NCI-H187 (cell line): ENCODE measurements at regions not wholly inside any gene's neighbourhood (a gene's known extent, or its start where the extent isn't known, plus 50 kb on each side); places are given as distances from the start of the nearest gene placed in this dataset.

ENCODE experiments used
- DNase-seq, 2 experiments: peaks; one replicate each; lab custom pipeline; 2025; lab: John Stamatoyannopoulos, UW

- DNase-seq, result no peak
These were observed 467.0 kb upstream of the PKDCC start for GRCh38 chr2:41580806-41581205.

GRCh38 chr2:41595240-41595639 lies 452.6 kb upstream of the PKDCC start:
- DNase-seq, result no peak

GRCh38 chr2:41597680-41598079 lies 450.1 kb upstream of the PKDCC start:
- DNase-seq, result no peak

- no peak for DNase-seq
These were observed 449.5 kb upstream of the PKDCC start for GRCh38 chr2:41598161-41598894.

GRCh38 chr2:41600460-41600859 lies 447.4 kb upstream of the PKDCC start:
- peak in 1 of 2 experiments; percentile 16 for DNase-seq

GRCh38 chr2:41602341-41602740 lies 445.5 kb upstream of the PKDCC start:
- DNase-seq, result no peak

- no peak for DNase-seq
These were observed 442.5 kb upstream of the PKDCC start for GRCh38 chr2:41605311-41605710.

GRCh38 chr2:41605914-41606313 lies 441.9 kb upstream of the PKDCC start:
- no peak for DNase-seq

- DNase-seq, result no peak
These were observed 437.2 kb upstream of the PKDCC start for GRCh38 chr2:41610501-41611190.

GRCh38 chr2:41618754-41619153 lies 429.1 kb upstream of the PKDCC start:
- DNase-seq, result no peak

- no peak for DNase-seq
These were observed 426.7 kb upstream of the PKDCC start for GRCh38 chr2:41621095-41621494.

- peak; percentile 26 to 52 for DNase-seq
These were observed 426.3 kb upstream of the PKDCC start for GRCh38 chr2:41621563-41621962.

- no peak for DNase-seq
These were observed 425.5 kb upstream of the PKDCC start for GRCh38 chr2:41622301-41622700.

GRCh38 chr2:41626936-41627335 lies 420.9 kb upstream of the PKDCC start:
- no peak for DNase-seq

- no peak for DNase-seq
These were observed 413.1 kb upstream of the PKDCC start for GRCh38 chr2:41634686-41635085.

- no peak for DNase-seq
These were observed 402.9 kb upstream of the PKDCC start for GRCh38 chr2:41644936-41645335.

- no peak for DNase-seq
These were observed 400.3 kb upstream of the PKDCC start for GRCh38 chr2:41647468-41648050.

- DNase-seq, result no peak
These were observed 390.6 kb upstream of the PKDCC start for GRCh38 chr2:41657226-41657625.

- DNase-seq, result no peak
These were observed 388.1 kb upstream of the PKDCC start for GRCh38 chr2:41659758-41660157.

- DNase-seq, result no peak
These were observed 385.4 kb upstream of the PKDCC start for GRCh38 chr2:41662461-41662860.

- no peak for DNase-seq
These were observed 384.8 kb upstream of the PKDCC start for GRCh38 chr2:41663056-41663455.

GRCh38 chr2:41668529-41668928 lies 379.3 kb upstream of the PKDCC start:
- no peak for DNase-seq

- no peak for DNase-seq
These were observed 369.2 kb upstream of the PKDCC start for GRCh38 chr2:41678639-41679038.
